ENCODE measurements at regions not wholly inside any gene's neighbourhood (a gene's known extent, or its start where the extent isn't known, plus 50 kb on each side); places are given as distances from the start of the nearest gene placed in this dataset.

DNA sequence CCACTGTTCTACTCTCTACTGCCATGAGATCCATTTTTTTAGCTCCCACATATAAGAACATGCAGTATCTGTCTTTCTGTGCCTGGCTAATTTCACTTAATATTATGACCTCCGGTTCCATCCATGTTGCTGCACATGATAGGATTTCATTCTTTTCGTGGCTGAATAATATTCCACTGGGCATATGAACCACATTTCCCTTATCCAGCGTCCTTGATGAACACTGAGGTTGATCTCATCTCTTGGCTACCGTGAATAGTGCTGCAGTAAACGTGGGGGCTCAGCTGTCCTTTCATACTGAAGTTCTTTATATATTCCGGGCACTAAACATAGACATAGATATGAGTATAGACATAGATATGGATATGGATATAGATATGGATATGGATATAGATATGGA lies 109.3 kb upstream of the TNRC6C start:
- H3K4me1 ChIP-seq (ENCODE audit: control insufficient read depth in 5 of 5, insufficient read depth in 5 of 5, low read length in 5 of 5) = peaks cover 0 to 12% (median 5%) of the 10 kb centered on the region in 5 donors
- no peak overlapping the region for H3K27ac ChIP-seq (ENCODE audit: low read depth, low read length)
- H3K9me3 ChIP-seq (ENCODE audit: control insufficient read depth in 5 of 5, low read length in 5 of 5) = no peaks in the 10 kb centered on the region
- no peaks in the 10 kb centered on the region for H3K36me3 ChIP-seq (ENCODE audit: control insufficient read depth in 5 of 5, insufficient read depth in 5 of 5, low read length in 5 of 5)
- H3K27me3 ChIP-seq (ENCODE audit: control insufficient read depth in 5 of 5, insufficient read depth in 4 of 5, low read length in 5 of 5) = no peaks in the 10 kb centered on the region
- no peak overlapping the region for H3K9ac ChIP-seq (ENCODE audit: low read length in 5 of 5)
- H3K4me3 ChIP-seq (ENCODE audit: low read depth in 1 of 5, low read length in 5 of 5) = no peak overlapping the region

DNA sequence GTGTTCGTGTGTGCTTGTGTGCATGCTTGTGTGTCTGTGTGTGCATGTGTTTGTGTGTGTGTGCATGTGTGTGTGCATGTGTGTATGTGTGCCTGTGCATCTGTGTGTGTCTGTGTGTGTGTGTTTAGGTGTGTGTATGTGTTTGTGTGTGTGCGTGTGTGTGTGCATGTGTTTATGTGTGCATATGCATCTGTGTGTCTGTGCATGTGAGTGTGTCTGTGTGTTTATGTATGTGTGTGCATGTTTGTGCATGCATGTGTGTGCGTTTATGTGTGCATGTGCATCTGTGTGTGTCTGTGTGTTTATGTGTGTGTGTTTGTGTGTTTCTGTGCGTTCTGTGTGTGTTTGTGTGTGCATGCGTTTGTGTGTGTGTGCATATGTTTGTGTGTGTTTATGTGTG lies 106.6 kb upstream of the TNRC6C start:
- peaks cover 0 to 3% (median 0%) of the 10 kb centered on the region in 5 donors for H3K4me1 ChIP-seq (ENCODE audit: control insufficient read depth in 5 of 5, insufficient read depth in 5 of 5, low read length in 5 of 5)
- H3K9me3 ChIP-seq (ENCODE audit: control insufficient read depth in 5 of 5, low read length in 5 of 5) = no peaks in the 10 kb centered on the region
- H3K9ac ChIP-seq (ENCODE audit: low read length in 5 of 5) = no peak overlapping the region
- peaks cover 0 to 3% (median 0%) of the 10 kb centered on the region in 5 donors for H3K27me3 ChIP-seq (ENCODE audit: control insufficient read depth in 5 of 5, insufficient read depth in 4 of 5, low read length in 5 of 5)
- no peak overlapping the region for H3K4me3 ChIP-seq (ENCODE audit: low read depth in 1 of 5, low read length in 5 of 5)
- H3K27ac ChIP-seq (ENCODE audit: low read depth, low read length) = no peak overlapping the region
- no peaks in the 10 kb centered on the region for H3K36me3 ChIP-seq (ENCODE audit: control insufficient read depth in 5 of 5, insufficient read depth in 5 of 5, low read length in 5 of 5)

DNA sequence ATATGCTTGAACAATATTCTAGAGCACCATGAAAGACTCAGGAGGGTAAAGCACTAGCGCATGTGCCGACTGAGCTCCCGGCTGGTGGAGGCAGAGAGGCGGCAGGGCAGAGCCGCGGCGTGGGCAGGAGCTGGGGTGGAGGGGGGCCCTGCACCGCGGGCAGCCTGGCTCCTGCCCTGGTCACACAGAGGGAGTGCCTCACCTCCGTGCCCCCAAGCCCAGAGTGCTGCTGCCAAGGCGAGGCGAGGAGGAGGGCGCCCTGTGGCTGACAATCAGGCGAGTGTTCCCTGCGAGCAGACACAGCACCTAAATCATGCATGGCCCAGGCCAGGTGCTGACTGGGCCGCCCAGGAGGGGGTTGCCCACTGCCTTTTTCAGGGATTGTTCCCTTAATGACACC lies 105.8 kb upstream of the TNRC6C start:
- H3K4me3 ChIP-seq (ENCODE audit: low read depth in 1 of 5, low read length in 5 of 5) = no peak overlapping the region
- H3K9ac ChIP-seq (ENCODE audit: low read length in 5 of 5) = no peak overlapping the region
- no peaks in the 10 kb centered on the region for H3K36me3 ChIP-seq (ENCODE audit: control insufficient read depth in 5 of 5, insufficient read depth in 5 of 5, low read length in 5 of 5)
- H3K9me3 ChIP-seq (ENCODE audit: control insufficient read depth in 5 of 5, low read length in 5 of 5) = no peaks in the 10 kb centered on the region
- H3K27ac ChIP-seq (ENCODE audit: low read depth, low read length) = no peak overlapping the region
- no peaks in the 10 kb centered on the region for H3K4me1 ChIP-seq (ENCODE audit: control insufficient read depth in 5 of 5, insufficient read depth in 5 of 5, low read length in 5 of 5)
- H3K27me3 ChIP-seq (ENCODE audit: control insufficient read depth in 5 of 5, insufficient read depth in 4 of 5, low read length in 5 of 5) = peaks cover 0 to 10% (median 0%) of the 10 kb centered on the region in 5 donors

DNA sequence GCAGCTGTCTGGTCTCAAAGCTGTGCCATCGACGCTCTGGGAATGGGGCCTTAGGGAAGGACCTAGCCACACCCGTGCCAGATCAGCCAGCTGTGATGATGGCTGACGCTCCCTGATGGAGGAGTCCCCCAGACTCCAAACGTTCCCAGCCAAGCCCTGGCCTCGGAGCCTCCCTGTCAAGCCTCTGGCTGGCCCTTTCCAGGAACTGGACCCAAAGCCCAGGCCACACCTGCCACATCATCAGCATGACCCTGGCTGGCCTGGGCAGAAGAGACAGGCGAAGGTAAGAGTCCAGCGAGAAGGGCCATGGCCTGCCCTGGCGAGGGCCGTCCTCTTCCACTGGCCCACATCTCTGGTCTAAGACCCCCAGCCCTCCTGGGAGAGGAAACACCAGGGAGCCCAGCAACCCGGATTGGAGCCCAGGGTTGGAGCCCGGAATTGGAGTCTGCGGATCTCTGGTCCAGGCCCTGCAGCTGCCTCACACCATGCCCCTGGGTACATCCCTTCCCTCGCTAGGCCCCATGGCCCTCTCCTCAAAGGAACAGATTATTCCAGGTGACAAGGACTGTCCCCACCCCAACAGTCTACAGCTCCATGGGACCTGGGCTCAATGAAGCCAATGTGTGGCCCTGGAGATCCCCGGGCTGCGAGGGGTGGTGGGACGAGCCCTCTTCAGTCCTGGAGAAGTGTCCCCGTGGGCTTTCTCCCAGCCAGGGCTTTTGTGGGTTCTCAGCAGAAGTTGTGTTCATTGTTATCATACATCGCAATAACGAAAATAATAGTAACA lies 105.1 kb upstream of the TNRC6C start:
- H3K4me1 ChIP-seq (ENCODE audit: control insufficient read depth in 5 of 5, insufficient read depth in 5 of 5, low read length in 5 of 5) = no peaks in the 10 kb centered on the region
- H3K4me3 ChIP-seq (ENCODE audit: low read depth in 1 of 5, low read length in 5 of 5) = no peak overlapping the region
- no peaks in the 10 kb centered on the region for H3K9me3 ChIP-seq (ENCODE audit: control insufficient read depth in 5 of 5, low read length in 5 of 5)
- no peak overlapping the region for H3K27ac ChIP-seq (ENCODE audit: low read depth, low read length)
- H3K36me3 ChIP-seq (ENCODE audit: control insufficient read depth in 5 of 5, insufficient read depth in 5 of 5, low read length in 5 of 5) = no peaks in the 10 kb centered on the region
- H3K27me3 ChIP-seq (ENCODE audit: control insufficient read depth in 5 of 5, insufficient read depth in 4 of 5, low read length in 5 of 5) = peaks cover 0 to 11% (median 0%) of the 10 kb centered on the region in 5 donors
- H3K9ac ChIP-seq (ENCODE audit: low read length in 5 of 5) = no peak overlapping the region

DNA sequence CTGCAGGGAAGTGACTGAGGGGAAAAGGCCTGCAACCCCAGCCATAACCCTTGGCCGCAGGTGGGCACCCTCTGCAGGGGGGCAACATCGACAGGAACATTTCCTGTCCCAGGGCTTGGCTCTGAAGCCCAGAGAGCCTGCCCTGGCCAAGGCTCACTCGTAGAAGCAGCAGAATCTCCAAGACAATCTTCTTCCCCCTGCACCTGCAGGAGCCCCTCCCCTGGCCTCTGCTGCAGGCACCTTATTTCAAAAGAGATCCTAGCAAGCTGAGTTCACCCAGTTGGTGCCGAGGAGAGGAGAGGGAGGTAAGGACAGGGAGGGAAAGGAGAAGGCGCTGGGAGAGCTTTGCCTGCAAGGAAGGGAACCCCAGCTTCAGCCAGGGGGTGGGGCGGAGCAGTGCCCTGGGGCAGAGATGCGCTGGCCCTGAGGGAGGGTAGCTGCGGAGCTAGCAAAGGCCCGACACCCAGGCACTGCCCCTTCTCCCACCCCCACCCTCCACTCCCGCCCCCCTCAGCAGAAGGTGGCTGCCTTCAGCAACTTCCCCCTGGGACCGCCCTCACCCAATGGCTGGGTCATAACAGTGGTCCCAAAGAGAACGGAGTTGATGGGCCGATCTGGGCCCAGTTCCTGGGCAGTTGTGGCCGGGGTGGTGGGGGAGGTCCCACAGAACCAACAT lies 104.3 kb upstream of the TNRC6C start:
- Histone ChIP-seq H3K9ac (ENCODE audit: low read length in 5 of 5) (no peak overlapping the region), H3K4me1 (ENCODE audit: control insufficient read depth in 5 of 5, insufficient read depth in 5 of 5, low read length in 5 of 5) (peaks cover 0 to 7% (median 4%) of the 10 kb centered on the region in 5 donors), H3K27me3 (ENCODE audit: control insufficient read depth in 5 of 5, insufficient read depth in 4 of 5, low read length in 5 of 5) (peaks cover 0 to 11% (median 2%) of the 10 kb centered on the region in 5 donors), H3K9me3 (ENCODE audit: control insufficient read depth in 5 of 5, low read length in 5 of 5) (no peaks in the 10 kb centered on the region), H3K4me3 (ENCODE audit: low read depth in 1 of 5, low read length in 5 of 5) (no peak overlapping the region), H3K27ac (ENCODE audit: low read depth, low read length) (no peak overlapping the region), H3K36me3 (ENCODE audit: control insufficient read depth in 5 of 5, insufficient read depth in 5 of 5, low read length in 5 of 5) (no peaks in the 10 kb centered on the region)

DNA sequence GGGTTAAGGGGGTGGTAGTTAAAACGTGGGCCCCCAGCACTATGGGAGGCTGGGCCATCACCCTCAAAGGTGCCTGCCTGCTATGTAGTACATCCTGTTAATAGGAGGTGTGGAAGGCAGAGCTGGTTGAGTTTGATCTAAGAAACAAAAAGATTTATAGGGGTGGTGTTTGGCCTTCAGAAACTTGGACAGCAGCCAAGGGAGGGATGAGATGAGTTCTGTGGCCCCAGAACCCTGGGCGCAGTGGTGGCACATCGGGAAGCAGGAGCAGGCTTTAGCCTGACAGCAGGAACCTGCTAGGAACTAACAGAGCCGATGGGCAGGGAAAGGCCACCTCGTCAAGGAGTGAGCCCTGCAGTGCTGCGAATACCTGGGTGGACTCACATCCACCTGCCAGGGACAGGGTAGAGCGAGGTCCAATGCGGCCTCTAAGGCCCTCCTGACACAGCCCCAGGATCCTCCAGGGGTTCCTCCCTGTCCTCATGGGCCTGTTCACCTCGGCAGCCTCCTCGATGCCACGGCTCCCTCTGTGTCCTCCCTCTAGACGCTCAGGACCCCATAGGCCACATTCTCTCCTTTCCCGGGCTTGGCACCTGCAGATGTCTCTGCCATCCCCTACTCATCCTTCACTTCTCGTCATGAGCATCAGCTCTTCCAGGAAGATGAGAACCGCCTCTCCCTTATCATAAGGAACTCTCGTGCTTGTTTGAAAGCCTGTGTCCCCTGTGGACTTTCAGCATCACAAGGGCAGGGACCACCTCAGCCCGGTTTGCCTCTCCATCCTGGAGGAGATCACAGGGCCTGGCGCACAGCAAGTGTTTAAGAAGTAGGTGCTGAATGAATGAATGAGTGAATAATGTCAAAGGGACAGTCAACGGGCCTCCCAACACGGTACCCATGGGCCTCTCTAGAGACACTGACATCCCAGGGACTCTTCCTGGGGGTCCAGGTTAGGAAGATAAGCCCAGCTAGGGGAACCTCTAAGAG lies 103.5 kb upstream of the TNRC6C start:
- Histone ChIP-seq H3K27ac (ENCODE audit: low read depth, low read length) (no peak overlapping the region), H3K4me1 (ENCODE audit: control insufficient read depth in 5 of 5, insufficient read depth in 5 of 5, low read length in 5 of 5) (peaks cover 0 to 8% (median 4%) of the 10 kb centered on the region in 5 donors), H3K36me3 (ENCODE audit: control insufficient read depth in 5 of 5, insufficient read depth in 5 of 5, low read length in 5 of 5) (no peaks in the 10 kb centered on the region), H3K9ac (ENCODE audit: low read length in 5 of 5) (no peak overlapping the region), H3K27me3 (ENCODE audit: control insufficient read depth in 5 of 5, insufficient read depth in 4 of 5, low read length in 5 of 5) (peaks cover 0 to 11% (median 2%) of the 10 kb centered on the region in 5 donors), H3K4me3 (ENCODE audit: low read depth in 1 of 5, low read length in 5 of 5) (no peak overlapping the region), H3K9me3 (ENCODE audit: control insufficient read depth in 5 of 5, low read length in 5 of 5) (no peaks in the 10 kb centered on the region)

DNA sequence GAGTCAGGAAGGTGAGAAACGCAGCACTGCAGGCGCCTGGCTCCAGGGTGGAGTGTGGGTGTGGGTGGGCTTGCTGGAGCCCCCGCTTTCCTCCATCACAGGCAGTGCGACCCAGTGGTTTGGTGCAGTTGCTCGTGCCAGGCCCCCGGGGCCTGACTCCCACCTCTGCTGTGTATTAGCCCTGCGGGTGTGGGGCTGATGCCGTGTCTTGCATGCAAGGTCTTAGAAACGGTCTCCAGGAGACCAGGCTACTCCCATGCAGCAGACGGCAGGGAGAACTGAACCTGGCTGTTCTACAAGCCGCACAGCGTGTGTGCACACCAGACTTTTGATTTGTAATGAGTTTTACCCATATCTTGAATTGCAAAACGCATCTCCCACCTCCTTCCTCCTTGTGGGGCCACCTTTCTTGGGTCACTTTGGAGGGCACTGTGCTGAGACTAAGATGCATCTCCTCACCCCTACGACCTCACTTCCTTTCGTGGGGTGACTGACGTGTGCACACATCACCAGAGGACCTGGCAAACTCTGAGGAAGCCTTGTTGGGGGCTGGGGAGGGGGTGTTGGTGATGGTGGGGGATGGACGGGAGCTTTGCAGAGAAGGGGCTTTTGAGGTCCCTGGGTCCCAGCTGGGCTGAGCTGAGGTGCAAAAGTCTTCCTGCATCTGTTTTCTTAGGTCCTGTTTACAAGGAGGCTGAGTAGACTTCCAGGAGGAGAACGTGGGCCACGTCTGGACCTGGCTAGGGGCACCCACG lies 101.8 kb upstream of the TNRC6C start:
- Histone ChIP-seq H3K27ac (ENCODE audit: low read depth, low read length) (no peak overlapping the region), H3K4me1 (ENCODE audit: control insufficient read depth in 5 of 5, insufficient read depth in 5 of 5, low read length in 5 of 5) (peaks cover 0 to 8% (median 4%) of the 10 kb centered on the region in 5 donors), H3K9me3 (ENCODE audit: control insufficient read depth in 5 of 5, low read length in 5 of 5) (no peaks in the 10 kb centered on the region), H3K9ac (ENCODE audit: low read length in 5 of 5) (no peak overlapping the region), H3K36me3 (ENCODE audit: control insufficient read depth in 5 of 5, insufficient read depth in 5 of 5, low read length in 5 of 5) (no peaks in the 10 kb centered on the region), H3K27me3 (ENCODE audit: control insufficient read depth in 5 of 5, insufficient read depth in 4 of 5, low read length in 5 of 5) (peaks cover 0 to 14% (median 2%) of the 10 kb centered on the region in 5 donors), H3K4me3 (ENCODE audit: low read depth in 1 of 5, low read length in 5 of 5) (no peak overlapping the region)

DNA sequence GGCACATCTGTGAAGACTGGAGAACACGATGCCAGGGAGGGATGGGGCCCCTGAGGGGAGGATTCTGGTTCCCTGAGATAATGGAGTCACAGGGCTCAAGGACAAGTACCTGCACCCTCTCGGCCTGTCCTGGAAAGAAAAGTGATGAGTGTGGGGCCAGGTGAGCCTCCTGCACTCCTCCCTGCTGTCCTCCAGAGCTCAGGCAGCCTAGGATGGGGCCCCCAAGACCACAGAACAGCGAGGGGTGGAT lies 101.3 kb upstream of the TNRC6C start:
- Histone ChIP-seq H3K9me3 (ENCODE audit: control insufficient read depth in 5 of 5, low read length in 5 of 5) (no peaks in the 10 kb centered on the region), H3K4me1 (ENCODE audit: control insufficient read depth in 5 of 5, insufficient read depth in 5 of 5, low read length in 5 of 5) (peaks cover 0 to 8% (median 4%) of the 10 kb centered on the region in 5 donors), H3K36me3 (ENCODE audit: control insufficient read depth in 5 of 5, insufficient read depth in 5 of 5, low read length in 5 of 5) (no peaks in the 10 kb centered on the region), H3K27ac (ENCODE audit: low read depth, low read length) (no peak overlapping the region), H3K4me3 (ENCODE audit: low read depth in 1 of 5, low read length in 5 of 5) (no peak overlapping the region), H3K9ac (ENCODE audit: low read length in 5 of 5) (no peak overlapping the region), H3K27me3 (ENCODE audit: control insufficient read depth in 5 of 5, insufficient read depth in 4 of 5, low read length in 5 of 5) (peaks cover 0 to 14% (median 2%) of the 10 kb centered on the region in 5 donors)

DNA sequence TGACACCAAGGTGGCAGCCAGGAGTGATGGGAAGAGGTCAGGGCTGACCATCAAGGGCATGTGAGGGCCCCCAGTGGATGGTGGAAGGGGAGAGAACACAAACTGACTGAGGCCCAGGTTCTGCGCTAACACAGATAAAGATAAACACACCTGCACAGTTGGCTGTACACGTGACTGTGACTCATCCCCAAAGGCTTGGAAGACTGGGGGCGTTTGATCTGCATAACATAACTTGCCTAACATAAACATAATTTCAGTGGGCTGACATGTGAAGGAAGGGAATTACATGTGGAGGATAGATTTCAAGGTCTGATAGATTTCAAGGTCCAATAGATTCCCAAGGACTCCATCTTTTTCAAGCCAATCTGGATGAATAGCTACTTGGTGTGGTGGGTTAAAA lies 100.9 kb upstream of the TNRC6C start:
- no peak overlapping the region for H3K27ac ChIP-seq (ENCODE audit: low read depth, low read length)
- H3K4me3 ChIP-seq (ENCODE audit: low read depth in 1 of 5, low read length in 5 of 5) = no peak overlapping the region
- H3K27me3 ChIP-seq (ENCODE audit: control insufficient read depth in 5 of 5, insufficient read depth in 4 of 5, low read length in 5 of 5) = peaks cover 0 to 14% (median 2%) of the 10 kb centered on the region in 5 donors
- no peak overlapping the region for H3K9ac ChIP-seq (ENCODE audit: low read length in 5 of 5)
- no peaks in the 10 kb centered on the region for H3K9me3 ChIP-seq (ENCODE audit: control insufficient read depth in 5 of 5, low read length in 5 of 5)
- H3K4me1 ChIP-seq (ENCODE audit: control insufficient read depth in 5 of 5, insufficient read depth in 5 of 5, low read length in 5 of 5) = peaks cover 0 to 8% (median 4%) of the 10 kb centered on the region in 5 donors
- H3K36me3 ChIP-seq (ENCODE audit: control insufficient read depth in 5 of 5, insufficient read depth in 5 of 5, low read length in 5 of 5) = no peaks in the 10 kb centered on the region
